ENCODE measurements at regions not wholly inside any gene's neighbourhood (a gene's known extent, or its start where the extent isn't known, plus 50 kb on each side); places are given as distances from the start of the nearest gene placed in this dataset.
"Not testable (repeated sequence)": the region's sequence is repeated elsewhere in the genome, so short reads cannot be mapped to it uniquely, and the experiment has no call there.

DNA sequence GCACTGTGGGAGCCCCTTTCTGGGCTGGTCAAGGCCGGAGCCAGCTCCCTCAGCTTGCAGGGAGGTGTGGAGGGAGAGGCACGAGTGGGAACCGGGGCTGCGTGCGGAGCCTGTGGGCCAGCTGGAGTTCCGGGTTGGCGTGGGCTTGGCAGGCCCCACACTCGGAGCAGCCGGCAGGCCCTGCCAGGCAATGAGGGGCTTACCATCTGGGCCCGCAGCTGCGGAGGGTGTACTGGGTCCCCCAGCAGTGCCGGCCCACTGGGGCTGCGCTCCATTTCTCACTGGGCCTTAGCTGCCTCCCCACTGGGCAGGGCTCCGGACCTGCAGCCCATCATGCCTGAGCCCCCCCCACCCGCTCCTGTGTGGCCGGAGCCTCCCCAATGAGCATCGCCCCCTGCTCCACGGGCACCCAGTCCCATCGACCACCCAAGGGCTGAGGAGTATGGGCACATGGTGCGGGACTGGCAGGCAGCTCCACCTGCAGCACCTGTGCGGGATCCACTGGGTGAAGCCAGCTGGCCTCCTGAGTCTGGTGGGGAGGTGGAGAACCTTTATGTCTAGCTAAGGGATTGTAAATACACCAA is 693.8 kb upstream of the GNPDA2 start:
- not testable (repeated sequence) for H3K9me3 ChIP-seq (ENCODE audit: low read length); H3K4me3 ChIP-seq (ENCODE audit: low read length); H3K4me1 ChIP-seq (ENCODE audit: insufficient read depth, low read length); H3K36me3 ChIP-seq (ENCODE audit: insufficient read depth, low read length); H2AFZ ChIP-seq (ENCODE audit: low read depth, low read length); H3K27me3 ChIP-seq (ENCODE audit: insufficient read depth, low read length)

DNA sequence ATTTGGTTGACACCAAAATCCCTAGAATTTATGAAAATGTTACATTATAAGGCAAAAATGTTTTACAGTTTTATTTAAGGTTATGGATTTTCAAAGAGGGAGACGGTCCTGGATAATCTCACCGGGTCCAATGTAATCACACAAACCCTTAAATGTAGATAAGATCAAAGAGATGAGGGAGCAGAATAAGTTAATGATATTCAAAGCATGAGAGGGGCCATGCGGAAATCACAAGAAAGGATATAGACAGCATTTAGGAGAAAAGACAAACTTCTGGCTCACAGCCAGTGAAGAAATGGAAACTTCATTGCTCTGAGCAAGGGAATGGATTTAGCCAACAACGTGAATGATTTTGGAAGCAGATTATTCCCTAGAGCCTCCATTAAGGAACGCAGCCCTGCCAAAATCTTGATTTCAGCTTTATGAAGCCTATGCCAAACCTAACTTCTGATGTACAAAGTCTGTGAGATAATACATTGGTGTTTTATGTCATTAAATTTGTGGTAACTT is 684.4 kb upstream of the GNPDA2 start:
- H3K36me3 ChIP-seq (ENCODE audit: insufficient read depth, low read length): no peaks in the 10 kb centered on the region
- no peaks in the 10 kb centered on the region for H3K27me3 ChIP-seq (ENCODE audit: insufficient read depth, low read length)
- H3K4me3 ChIP-seq (ENCODE audit: low read length): no peak overlapping the region
- H3K4me1 ChIP-seq (ENCODE audit: insufficient read depth, low read length): no peaks in the 10 kb centered on the region
- no peaks in the 10 kb centered on the region for H3K9me3 ChIP-seq (ENCODE audit: low read length)
- H2AFZ ChIP-seq (ENCODE audit: low read depth, low read length): no peak overlapping the region

DNA sequence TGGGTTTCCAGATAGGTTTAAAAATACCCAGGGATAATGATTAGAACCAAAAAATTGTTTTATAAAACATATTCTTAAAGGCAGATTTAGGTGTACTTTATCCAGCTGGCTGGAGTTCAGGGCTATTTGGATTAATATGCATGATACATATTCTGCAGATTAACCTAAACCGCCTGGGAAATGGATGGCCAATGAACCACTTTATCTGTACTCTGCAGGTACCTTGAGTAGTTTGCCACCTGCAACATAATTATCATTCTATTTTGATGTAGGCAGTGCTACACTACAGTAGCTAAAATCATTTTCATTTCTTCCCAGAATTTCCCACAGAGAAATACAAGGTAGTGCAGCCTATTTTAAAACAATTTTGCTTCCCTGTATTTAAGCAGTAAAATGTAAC is 683.2 kb upstream of the GNPDA2 start:
- Histone ChIP-seq H3K27me3 (ENCODE audit: insufficient read depth, low read length) (no peaks in the 10 kb centered on the region), H2AFZ (ENCODE audit: low read depth, low read length) (no peak overlapping the region), H3K9me3 (ENCODE audit: low read length) (no peaks in the 10 kb centered on the region), H3K36me3 (ENCODE audit: insufficient read depth, low read length) (no peaks in the 10 kb centered on the region), H3K4me3 (ENCODE audit: low read length) (no peak overlapping the region), H3K4me1 (ENCODE audit: insufficient read depth, low read length) (no peaks in the 10 kb centered on the region)

DNA sequence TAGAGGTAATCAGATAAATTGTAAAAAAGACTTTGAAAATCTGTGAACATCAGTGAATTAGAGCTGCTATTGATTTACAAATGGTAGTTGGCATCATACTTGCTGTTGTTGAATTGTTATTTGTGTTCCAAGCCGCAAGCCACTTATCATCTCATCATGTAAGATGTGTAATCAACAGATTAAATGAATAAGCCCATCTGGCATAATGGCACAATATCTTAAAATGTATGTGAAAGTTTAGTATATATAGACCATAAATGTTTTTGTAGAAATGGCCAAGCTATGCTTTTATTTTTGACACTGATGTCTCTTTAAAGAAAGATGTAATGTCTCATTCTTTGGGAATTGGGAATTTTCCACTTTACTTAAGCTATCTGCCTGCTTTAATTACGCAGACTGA is 682.6 kb upstream of the GNPDA2 start:
- Histone ChIP-seq H3K4me3 (ENCODE audit: low read length) (no peak overlapping the region), H3K4me1 (ENCODE audit: insufficient read depth, low read length) (no peaks in the 10 kb centered on the region), H3K27me3 (ENCODE audit: insufficient read depth, low read length) (no peaks in the 10 kb centered on the region), H2AFZ (ENCODE audit: low read depth, low read length) (no peak overlapping the region), H3K9me3 (ENCODE audit: low read length) (no peaks in the 10 kb centered on the region), H3K36me3 (ENCODE audit: insufficient read depth, low read length) (no peaks in the 10 kb centered on the region)

DNA sequence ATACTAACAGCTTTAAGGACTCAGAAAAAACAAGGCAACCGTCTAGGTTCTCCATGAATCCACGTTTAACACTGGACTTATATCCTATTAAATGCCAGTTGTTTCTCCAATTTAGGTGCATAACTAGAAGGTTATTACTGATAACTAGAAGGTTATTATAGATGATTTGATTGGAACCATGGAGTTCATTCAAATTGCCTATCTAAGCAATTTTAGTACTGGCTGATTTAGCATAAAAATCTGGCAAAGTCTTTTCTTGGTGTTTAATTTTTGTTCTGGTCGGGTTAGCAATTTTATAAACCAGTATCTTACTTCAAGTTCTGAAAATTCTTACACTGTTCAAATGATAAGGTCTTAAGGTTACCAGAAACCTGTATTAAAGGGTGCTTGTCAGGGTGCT is 672.8 kb upstream of the GNPDA2 start:
- Histone ChIP-seq H3K9me3 (ENCODE audit: low read length) (no peaks in the 10 kb centered on the region), H3K27me3 (ENCODE audit: insufficient read depth, low read length) (no peaks in the 10 kb centered on the region), H3K4me1 (ENCODE audit: insufficient read depth, low read length) (no peaks in the 10 kb centered on the region), H2AFZ (ENCODE audit: low read depth, low read length) (no peak overlapping the region), H3K4me3 (ENCODE audit: low read length) (no peak overlapping the region), H3K36me3 (ENCODE audit: insufficient read depth, low read length) (no peaks in the 10 kb centered on the region)

DNA sequence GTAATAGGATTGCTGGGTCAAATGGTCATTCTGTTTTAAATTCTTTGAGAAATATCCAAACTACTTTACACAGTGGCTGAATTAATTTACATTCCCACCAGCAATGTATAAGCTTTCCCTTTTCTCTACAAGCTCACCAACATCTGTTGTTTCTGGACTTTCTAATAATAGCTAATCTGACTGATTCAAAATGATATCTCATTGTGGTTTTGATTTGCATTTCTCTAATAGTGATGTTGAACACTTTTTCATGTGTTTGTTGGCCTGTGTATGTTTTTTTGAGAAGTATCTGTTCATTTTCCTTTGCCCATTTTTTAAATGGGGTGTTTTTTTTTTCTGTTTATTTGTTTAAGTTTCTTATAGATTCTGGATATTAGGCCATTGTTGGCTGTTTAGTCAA is 659.0 kb upstream of the GNPDA2 start:
- H3K27me3 ChIP-seq (ENCODE audit: insufficient read depth, low read length): no peaks in the 10 kb centered on the region
- no peak overlapping the region for H2AFZ ChIP-seq (ENCODE audit: low read depth, low read length)
- no peaks in the 10 kb centered on the region for H3K36me3 ChIP-seq (ENCODE audit: insufficient read depth, low read length)
- H3K9me3 ChIP-seq (ENCODE audit: low read length): no peaks in the 10 kb centered on the region
- H3K4me3 ChIP-seq (ENCODE audit: low read length): no peak overlapping the region
- H3K4me1 ChIP-seq (ENCODE audit: insufficient read depth, low read length): no peaks in the 10 kb centered on the region

DNA sequence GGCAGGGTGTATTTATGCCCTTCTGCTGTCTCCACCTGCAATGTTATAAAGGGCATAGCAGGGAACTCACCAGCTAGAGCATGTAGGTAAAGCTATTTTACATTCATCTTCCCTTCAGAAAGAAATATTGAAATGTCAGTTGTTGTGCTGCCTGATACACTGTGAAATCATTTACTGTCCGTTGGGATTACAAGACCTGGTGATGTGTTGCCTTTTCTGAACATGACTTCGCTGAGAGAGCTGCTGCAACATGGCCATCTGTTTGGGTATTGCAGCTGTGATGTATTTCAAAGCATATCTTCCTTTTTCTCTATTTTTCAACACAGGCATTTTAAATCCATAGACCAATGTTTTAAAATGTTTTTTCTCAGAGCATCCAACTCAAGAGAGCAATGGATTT is 644.1 kb upstream of the GNPDA2 start:
- H3K4me1 ChIP-seq (ENCODE audit: insufficient read depth, low read length): no peaks in the 10 kb centered on the region
- no peaks in the 10 kb centered on the region for H3K36me3 ChIP-seq (ENCODE audit: insufficient read depth, low read length)
- no peaks in the 10 kb centered on the region for H3K27me3 ChIP-seq (ENCODE audit: insufficient read depth, low read length)
- no peak overlapping the region for H2AFZ ChIP-seq (ENCODE audit: low read depth, low read length)
- H3K4me3 ChIP-seq (ENCODE audit: low read length): no peak overlapping the region
- H3K9me3 ChIP-seq (ENCODE audit: low read length): no peaks in the 10 kb centered on the region

DNA sequence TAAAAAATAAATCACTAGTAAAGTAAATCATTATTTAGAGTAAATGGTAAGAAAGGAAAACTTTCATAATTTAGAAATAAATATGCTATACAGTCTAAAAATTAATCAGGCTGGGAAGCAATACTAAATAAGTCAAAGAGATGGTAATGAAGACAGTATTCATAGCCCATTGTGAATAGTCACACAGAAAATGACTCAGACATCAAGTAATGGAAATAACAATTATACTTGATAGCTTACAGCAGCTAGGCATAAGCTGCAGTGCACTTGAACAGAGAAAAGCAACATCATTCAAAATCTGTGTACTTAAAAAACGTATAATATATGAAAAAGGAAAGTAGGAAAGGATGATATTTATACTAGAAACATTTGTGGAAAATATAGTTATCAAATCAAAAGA is 642.5 kb upstream of the GNPDA2 start:
- Histone ChIP-seq H3K27me3 (ENCODE audit: insufficient read depth, low read length) (no peaks in the 10 kb centered on the region), H3K4me1 (ENCODE audit: insufficient read depth, low read length) (no peaks in the 10 kb centered on the region), H3K9me3 (ENCODE audit: low read length) (no peaks in the 10 kb centered on the region)

DNA sequence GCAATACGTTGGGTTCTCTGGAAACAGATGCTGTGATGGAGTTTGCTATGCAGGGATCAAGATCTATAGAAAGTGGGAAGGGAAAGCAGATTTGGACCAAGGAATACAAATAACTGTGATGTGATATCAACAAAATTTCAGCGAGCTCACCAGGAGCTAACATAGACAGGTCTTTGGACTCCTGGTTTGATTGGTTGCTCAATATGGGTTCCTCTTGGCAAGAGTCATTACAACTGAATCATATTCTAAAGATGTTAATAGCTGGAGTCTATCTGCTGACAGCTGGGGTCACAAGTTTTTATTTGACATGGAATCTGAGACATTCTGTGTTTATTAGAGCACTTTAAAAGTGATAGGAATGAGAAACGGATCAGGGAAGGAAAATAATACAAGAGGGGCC is 637.6 kb upstream of the GNPDA2 start:
- peaks cover 3% of the 10 kb centered on the region for H3K4me1 ChIP-seq (ENCODE audit: insufficient read depth, low read length)
- H3K9me3 ChIP-seq (ENCODE audit: low read length): no peaks in the 10 kb centered on the region
- no peaks in the 10 kb centered on the region for H3K36me3 ChIP-seq (ENCODE audit: insufficient read depth, low read length)
- no peak overlapping the region for H3K4me3 ChIP-seq (ENCODE audit: low read length)
- no peak overlapping the region for H2AFZ ChIP-seq (ENCODE audit: low read depth, low read length)
- no peaks in the 10 kb centered on the region for H3K27me3 ChIP-seq (ENCODE audit: insufficient read depth, low read length)

More for the DNA sequence above, 642.5 kb upstream of the GNPDA2 start:
- Histone ChIP-seq H3K36me3 (ENCODE audit: insufficient read depth, low read length) (no peaks in the 10 kb centered on the region), H3K4me3 (ENCODE audit: low read length) (no peak overlapping the region), H2AFZ (ENCODE audit: low read depth, low read length) (no peak overlapping the region)

DNA sequence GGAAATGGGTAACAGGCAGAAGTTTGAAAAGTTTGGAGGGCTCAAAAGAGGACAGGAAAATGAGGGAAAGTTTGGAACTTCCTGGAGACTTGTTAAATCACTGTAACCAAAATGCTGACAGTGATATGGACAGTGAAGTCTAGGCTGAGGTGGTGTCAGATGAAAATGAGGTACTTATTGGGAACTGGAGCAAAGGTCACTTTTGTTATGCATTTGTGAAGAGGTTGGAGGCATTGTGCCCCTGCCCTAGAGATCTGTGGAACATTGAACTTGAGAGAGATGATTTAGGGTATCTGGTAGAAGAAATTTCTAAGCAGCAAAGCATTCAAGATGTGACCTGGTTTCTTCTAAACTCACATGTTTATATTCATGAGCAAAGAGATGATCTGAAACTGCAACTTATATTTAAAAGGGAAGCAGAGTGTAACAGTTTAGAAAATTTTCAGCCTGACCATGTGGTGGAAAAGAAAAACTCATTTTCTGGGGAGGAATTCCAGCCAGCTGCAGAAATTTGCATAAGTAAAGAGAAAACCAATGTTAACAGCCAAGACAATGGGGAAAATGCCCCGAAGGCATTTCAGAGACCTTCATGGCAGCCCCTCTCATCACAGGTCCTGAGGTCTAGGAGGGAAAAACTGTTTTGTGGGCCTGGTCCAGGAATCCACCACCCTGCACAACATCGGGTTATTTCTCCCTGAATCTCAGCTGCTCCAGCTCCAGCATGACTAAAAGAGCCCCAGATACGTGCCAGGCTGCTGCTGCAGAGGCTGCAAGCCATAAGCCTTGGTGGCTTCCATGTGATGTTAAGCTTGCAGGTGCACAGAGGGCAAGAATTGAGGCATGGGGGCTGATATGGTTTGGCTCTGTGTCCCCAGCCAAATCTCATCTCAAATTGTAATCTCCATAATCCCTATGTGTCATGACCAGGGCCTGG is 632.5 kb upstream of the GNPDA2 start:
- peaks cover 4% of the 10 kb centered on the region for H3K4me1 ChIP-seq (ENCODE audit: insufficient read depth, low read length)
- H3K4me3 ChIP-seq (ENCODE audit: low read length): no peak overlapping the region
- no peaks in the 10 kb centered on the region for H3K9me3 ChIP-seq (ENCODE audit: low read length)
- H3K27me3 ChIP-seq (ENCODE audit: insufficient read depth, low read length): no peaks in the 10 kb centered on the region
- no peaks in the 10 kb centered on the region for H3K36me3 ChIP-seq (ENCODE audit: insufficient read depth, low read length)
- no peak overlapping the region for H2AFZ ChIP-seq (ENCODE audit: low read depth, low read length)

DNA sequence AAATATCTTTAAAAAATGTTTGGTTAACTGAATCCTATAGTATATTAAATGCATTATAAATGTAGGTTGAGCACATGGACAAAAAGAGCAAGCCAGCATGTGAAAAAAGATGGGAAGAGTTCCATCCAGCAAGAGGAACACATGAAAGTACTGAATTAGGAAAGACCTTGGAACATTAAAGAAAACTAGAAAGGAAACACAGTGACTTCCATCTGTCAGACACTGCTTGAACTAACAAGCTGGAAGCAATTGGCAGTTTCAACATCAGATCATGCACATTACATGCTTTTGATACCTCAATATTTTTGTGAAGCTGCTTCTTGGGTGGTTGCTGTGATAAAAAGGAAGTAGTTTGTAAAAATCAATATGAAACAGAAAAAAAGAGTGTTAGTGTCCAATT is 626.8 kb upstream of the GNPDA2 start:
- Histone ChIP-seq H2AFZ (ENCODE audit: low read depth, low read length) (no peak overlapping the region), H3K4me1 (ENCODE audit: insufficient read depth, low read length) (no peaks in the 10 kb centered on the region), H3K36me3 (ENCODE audit: insufficient read depth, low read length) (no peaks in the 10 kb centered on the region), H3K9me3 (ENCODE audit: low read length) (no peaks in the 10 kb centered on the region), H3K27me3 (ENCODE audit: insufficient read depth, low read length) (no peaks in the 10 kb centered on the region), H3K4me3 (ENCODE audit: low read length) (no peak overlapping the region)

DNA sequence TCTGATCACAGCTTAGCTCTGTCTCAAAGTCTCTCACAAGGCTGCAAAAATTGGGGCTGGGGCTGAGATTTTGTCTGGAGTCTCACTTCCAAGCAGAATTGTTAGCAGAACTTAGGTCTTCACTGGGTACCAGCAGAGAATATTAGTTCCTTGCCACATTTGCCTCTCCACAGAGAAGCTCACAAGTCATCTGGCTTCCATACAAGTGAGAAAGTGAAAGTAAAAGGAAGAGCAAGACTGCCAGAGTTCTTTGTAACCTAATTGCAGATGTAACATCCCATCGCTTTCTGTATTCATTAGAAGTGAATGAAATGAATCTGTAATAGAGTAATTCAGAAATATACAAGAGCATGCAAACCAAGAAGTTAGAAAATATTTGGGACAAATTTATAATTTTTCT is 624.1 kb upstream of the GNPDA2 start:
- no peaks in the 10 kb centered on the region for H3K9me3 ChIP-seq (ENCODE audit: low read length)
- no peaks in the 10 kb centered on the region for H3K36me3 ChIP-seq (ENCODE audit: insufficient read depth, low read length)
- H3K4me3 ChIP-seq (ENCODE audit: low read length): no peak overlapping the region
- H3K4me1 ChIP-seq (ENCODE audit: insufficient read depth, low read length): peaks cover 2% of the 10 kb centered on the region
- H3K27me3 ChIP-seq (ENCODE audit: insufficient read depth, low read length): no peaks in the 10 kb centered on the region
- peak overlapping the region; percentile 80 for H2AFZ ChIP-seq (ENCODE audit: low read depth, low read length)

DNA sequence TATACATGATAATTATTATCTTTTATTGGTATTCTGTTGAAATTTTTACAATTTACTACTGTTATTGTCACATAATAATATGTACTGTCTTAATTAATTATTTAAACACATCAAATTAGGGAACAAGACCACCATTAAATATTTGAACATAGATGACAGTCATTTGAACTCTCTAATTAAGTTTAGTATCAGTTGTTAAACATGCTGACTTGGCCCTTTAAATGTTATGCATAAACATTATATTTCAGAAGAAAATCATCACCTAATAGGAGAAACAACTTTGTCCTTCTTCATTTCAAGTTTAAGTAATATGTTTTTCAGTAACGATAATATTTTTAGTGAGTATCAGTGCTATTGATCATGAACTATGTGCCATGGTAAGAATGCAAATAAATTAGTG is 623.5 kb upstream of the GNPDA2 start:
- Histone ChIP-seq H3K27me3 (ENCODE audit: insufficient read depth, low read length) (no peaks in the 10 kb centered on the region), H3K9me3 (ENCODE audit: low read length) (no peaks in the 10 kb centered on the region)

More for the DNA sequence above, 623.5 kb upstream of the GNPDA2 start:
- Histone ChIP-seq H3K4me3 (ENCODE audit: low read length) (no peak overlapping the region), H3K36me3 (ENCODE audit: insufficient read depth, low read length) (no peaks in the 10 kb centered on the region), H2AFZ (ENCODE audit: low read depth, low read length) (peak overlapping the region; percentile 80), H3K4me1 (ENCODE audit: insufficient read depth, low read length) (peaks cover 2% of the 10 kb centered on the region)
